Endothelial cell of umbilical vein (primary cell): ENCODE measurements at regions not wholly inside any gene's neighbourhood (a gene's known extent, or its start where the extent isn't known, plus 50 kb on each side); places are given as distances from the start of the nearest gene placed in this dataset.

Experiments
- EZH2 ChIP-seq: IDR thresholded peaks from 2 replicates; pipeline ENCODE4 v1.6.1; 2012; ENCODE audit warnings: borderline replicate concordance, low read depth, mild to moderate bottlenecking, moderate library complexity, low read length, inconsistent platforms; ENCODE audit not compliant: severe bottlenecking
- POLR2A ChIP-seq: IDR thresholded peaks from 2 replicates; pipeline ENCODE4 v1.6.1; 2012; ENCODE audit warnings: low read depth, mild to moderate bottlenecking, control low read depth, low read length
- POLR2AphosphoS5 ChIP-seq: IDR thresholded peaks from 2 replicates; pipeline ENCODE4 v1.6.1; 2012; ENCODE audit warnings: low read depth, mild to moderate bottlenecking, control low read depth, low read length, moderate library complexity; ENCODE audit not compliant: insufficient read depth
- TF ChIP-seq, protein P1 (sequence below), 2 donors: IDR thresholded peaks; 1 replicate in 1 of 2; 2 replicates in 1 of 2; pipeline ENCODE4 v1.5.1; 2011; ENCODE audit warnings: low read length in 2 of 2, mild to moderate bottlenecking in 2 of 2, moderate library complexity in 2 of 2, control low read depth in 1 of 2, inconsistent platforms in 1 of 2, low read depth in 1 of 2; ENCODE audit not compliant: insufficient read depth in 1 of 2; ENCODE audit errors: extremely low read depth in 1 of 2

DNA sequence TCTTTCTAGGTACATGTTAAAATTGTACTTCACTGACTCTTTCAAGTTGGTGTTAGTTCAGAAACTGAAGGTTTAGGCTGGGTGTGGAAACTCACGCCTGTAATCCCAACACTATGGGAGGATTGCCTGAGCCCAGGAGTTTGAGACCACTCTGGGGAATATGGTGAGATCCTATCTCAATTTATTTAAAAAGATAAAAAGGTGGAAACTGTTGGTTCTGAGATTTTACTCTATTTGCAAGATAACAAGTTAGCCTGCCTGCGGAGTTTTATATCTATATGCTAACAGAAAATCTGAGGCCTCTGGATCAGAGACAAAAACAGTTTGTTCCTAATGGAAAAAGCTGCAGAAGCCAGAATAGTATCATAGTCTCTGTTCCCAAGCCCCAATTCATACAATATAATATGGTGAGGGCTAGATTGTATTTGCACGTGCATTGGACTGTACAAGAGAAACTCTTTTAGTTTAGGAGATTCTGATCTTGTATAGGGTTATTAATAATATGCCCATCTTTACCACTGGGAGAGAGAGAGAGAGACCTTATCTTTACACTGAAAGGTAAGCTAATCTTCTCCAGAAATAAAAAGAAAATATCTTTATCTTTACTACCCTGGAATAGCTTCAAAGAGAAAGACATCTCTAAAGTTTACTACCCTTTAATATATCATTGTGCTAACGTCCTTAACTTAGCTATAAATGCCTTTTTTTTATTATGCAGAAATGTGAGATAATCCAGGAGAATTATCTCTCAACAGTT is 1267.6 kb downstream of the OTOL1 start:
- no peak for TF ChIP-seq EZH2
- TF ChIP-seq, protein P1, sequence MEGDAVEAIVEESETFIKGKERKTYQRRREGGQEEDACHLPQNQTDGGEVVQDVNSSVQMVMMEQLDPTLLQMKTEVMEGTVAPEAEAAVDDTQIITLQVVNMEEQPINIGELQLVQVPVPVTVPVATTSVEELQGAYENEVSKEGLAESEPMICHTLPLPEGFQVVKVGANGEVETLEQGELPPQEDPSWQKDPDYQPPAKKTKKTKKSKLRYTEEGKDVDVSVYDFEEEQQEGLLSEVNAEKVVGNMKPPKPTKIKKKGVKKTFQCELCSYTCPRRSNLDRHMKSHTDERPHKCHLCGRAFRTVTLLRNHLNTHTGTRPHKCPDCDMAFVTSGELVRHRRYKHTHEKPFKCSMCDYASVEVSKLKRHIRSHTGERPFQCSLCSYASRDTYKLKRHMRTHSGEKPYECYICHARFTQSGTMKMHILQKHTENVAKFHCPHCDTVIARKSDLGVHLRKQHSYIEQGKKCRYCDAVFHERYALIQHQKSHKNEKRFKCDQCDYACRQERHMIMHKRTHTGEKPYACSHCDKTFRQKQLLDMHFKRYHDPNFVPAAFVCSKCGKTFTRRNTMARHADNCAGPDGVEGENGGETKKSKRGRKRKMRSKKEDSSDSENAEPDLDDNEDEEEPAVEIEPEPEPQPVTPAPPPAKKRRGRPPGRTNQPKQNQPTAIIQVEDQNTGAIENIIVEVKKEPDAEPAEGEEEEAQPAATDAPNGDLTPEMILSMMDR (IDR thresholded peaks at IDR 0.05; ENCODE audit: extremely low read depth in 1 of 2, insufficient read depth in 1 of 2, low read depth in 1 of 2, low read length in 2 of 2), result no peak
- TF ChIP-seq POLR2AphosphoS5, result no peak
- TF ChIP-seq POLR2A, result no peak
